ENCODE measurements at regions not wholly inside any gene's neighbourhood (a gene's known extent, or its start where the extent isn't known, plus 50 kb on each side); places are given as distances from the start of the nearest gene placed in this dataset.
"Not testable (repeated sequence)": the region's sequence is repeated elsewhere in the genome, so short reads cannot be mapped to it uniquely, and the experiment has no call there.

- TF ChIP-seq YY1 (IDR thresholded peaks at IDR 0.05; ENCODE audit: insufficient read depth, insufficient read length) (no peak), SUZ12 (IDR thresholded peaks at IDR 0.05; ENCODE audit: extremely low read depth, insufficient read depth, insufficient read length) (no peak), ZNF274 (IDR thresholded peaks at IDR 0.05; ENCODE audit: low read depth, low read length) (no peak)
- H3K9me3 ChIP-seq (ENCODE audit: insufficient read depth, low read length) = no peaks in the 10 kb centered on the region
- H3K27me3 ChIP-seq (ENCODE audit: insufficient read depth, insufficient read length) = no peaks in the 10 kb centered on the region
Measured at GRCh38 chr1:38507563-38507962, 352.0 kb downstream of the RRAGC start.

GRCh38 chr1:38505944-38506343 lies 353.6 kb downstream of the RRAGC start:
- no peak for TF ChIP-seq ZNF274 (IDR thresholded peaks at IDR 0.05; ENCODE audit: low read depth, low read length)
- TF ChIP-seq YY1 (IDR thresholded peaks at IDR 0.05; ENCODE audit: insufficient read depth, insufficient read length) = no peak
- no peak for TF ChIP-seq SUZ12 (IDR thresholded peaks at IDR 0.05; ENCODE audit: extremely low read depth, insufficient read depth, insufficient read length)
- H3K36me3 ChIP-seq (ENCODE audit: insufficient read depth, insufficient read length, low read length) = no peaks in the 10 kb centered on the region

More at GRCh38 chr1:38507563-38507962, 352.0 kb downstream of the RRAGC start:
- Histone ChIP-seq H3K9ac (ENCODE audit: insufficient read length, low read depth) (no peak overlapping the region), H3K36me3 (ENCODE audit: insufficient read depth, insufficient read length, low read length) (no peaks in the 10 kb centered on the region), H3K4me1 (ENCODE audit: insufficient read depth, insufficient read length) (peaks cover 4% of the 10 kb centered on the region), H3K4me3 (ENCODE audit: insufficient read length, low read depth) (no peak overlapping the region)
- no peak for DNase-seq (ENCODE audit: low read depth, low spot score)

GRCh38 chr1:38502758-38503157 lies 356.8 kb downstream of the RRAGC start:
- Histone ChIP-seq H3K36me3 (ENCODE audit: insufficient read depth, insufficient read length, low read length) (no peaks in the 10 kb centered on the region), H3K4me3 (ENCODE audit: insufficient read length, low read depth) (no peak overlapping the region), H3K27me3 (ENCODE audit: insufficient read depth, insufficient read length) (no peaks in the 10 kb centered on the region), H3K4me1 (ENCODE audit: insufficient read depth, insufficient read length) (no peaks in the 10 kb centered on the region), H3K9ac (ENCODE audit: insufficient read length, low read depth) (no peak overlapping the region), H3K9me3 (ENCODE audit: insufficient read depth, low read length) (no peaks in the 10 kb centered on the region)
- TF ChIP-seq YY1 (IDR thresholded peaks at IDR 0.05; ENCODE audit: insufficient read depth, insufficient read length) = no peak
- TF ChIP-seq SUZ12 (IDR thresholded peaks at IDR 0.05; ENCODE audit: extremely low read depth, insufficient read depth, insufficient read length) = no peak
- no peak for TF ChIP-seq ZNF274 (IDR thresholded peaks at IDR 0.05; ENCODE audit: low read depth, low read length)
- peak; percentile 40 for DNase-seq (ENCODE audit: low read depth, low spot score)

More at GRCh38 chr1:38505944-38506343, 353.6 kb downstream of the RRAGC start:
- H3K27me3 ChIP-seq (ENCODE audit: insufficient read depth, insufficient read length) = no peaks in the 10 kb centered on the region
- no peak for DNase-seq (ENCODE audit: low read depth, low spot score)
- H3K9ac ChIP-seq (ENCODE audit: insufficient read length, low read depth) = no peak overlapping the region
- H3K9me3 ChIP-seq (ENCODE audit: insufficient read depth, low read length) = no peaks in the 10 kb centered on the region
- no peak overlapping the region for H3K4me3 ChIP-seq (ENCODE audit: insufficient read length, low read depth)
- peaks cover 4% of the 10 kb centered on the region for H3K4me1 ChIP-seq (ENCODE audit: insufficient read depth, insufficient read length)

GRCh38 chr1:38500891-38501290 lies 358.7 kb downstream of the RRAGC start:
- no peak for DNase-seq (ENCODE audit: low read depth, low spot score)
- Histone ChIP-seq H3K9me3 (ENCODE audit: insufficient read depth, low read length) (no peaks in the 10 kb centered on the region), H3K27me3 (ENCODE audit: insufficient read depth, insufficient read length) (no peaks in the 10 kb centered on the region)

GRCh38 chr1:38500352-38500751 lies 359.2 kb downstream of the RRAGC start:
- no peak for TF ChIP-seq YY1 (IDR thresholded peaks at IDR 0.05; ENCODE audit: insufficient read depth, insufficient read length)
- TF ChIP-seq SUZ12 (IDR thresholded peaks at IDR 0.05; ENCODE audit: extremely low read depth, insufficient read depth, insufficient read length) = no peak
- no peak for TF ChIP-seq ZNF274 (IDR thresholded peaks at IDR 0.05; ENCODE audit: low read depth, low read length)

More at GRCh38 chr1:38500891-38501290, 358.7 kb downstream of the RRAGC start:
- Histone ChIP-seq H3K9ac (ENCODE audit: insufficient read length, low read depth) (no peak overlapping the region), H3K36me3 (ENCODE audit: insufficient read depth, insufficient read length, low read length) (no peaks in the 10 kb centered on the region), H3K4me3 (ENCODE audit: insufficient read length, low read depth) (no peak overlapping the region), H3K4me1 (ENCODE audit: insufficient read depth, insufficient read length) (no peaks in the 10 kb centered on the region)
- TF ChIP-seq ZNF274 (IDR thresholded peaks at IDR 0.05; ENCODE audit: low read depth, low read length) = no peak
- no peak for TF ChIP-seq SUZ12 (IDR thresholded peaks at IDR 0.05; ENCODE audit: extremely low read depth, insufficient read depth, insufficient read length)
- TF ChIP-seq YY1 (IDR thresholded peaks at IDR 0.05; ENCODE audit: insufficient read depth, insufficient read length) = no peak

GRCh38 chr1:38498686-38499085 lies 360.9 kb downstream of the RRAGC start:
- H3K27me3 ChIP-seq (ENCODE audit: insufficient read depth, insufficient read length) = no peaks in the 10 kb centered on the region
- H3K9ac ChIP-seq (ENCODE audit: insufficient read length, low read depth) = no peak overlapping the region
- no peak for DNase-seq (ENCODE audit: low read depth, low spot score)
- no peak for TF ChIP-seq SUZ12 (IDR thresholded peaks at IDR 0.05; ENCODE audit: extremely low read depth, insufficient read depth, insufficient read length)
- no peak for TF ChIP-seq ZNF274 (IDR thresholded peaks at IDR 0.05; ENCODE audit: low read depth, low read length)
- no peak for TF ChIP-seq YY1 (IDR thresholded peaks at IDR 0.05; ENCODE audit: insufficient read depth, insufficient read length)
- no peak overlapping the region for H3K4me3 ChIP-seq (ENCODE audit: insufficient read length, low read depth)
- no peaks in the 10 kb centered on the region for H3K9me3 ChIP-seq (ENCODE audit: insufficient read depth, low read length)
- H3K4me1 ChIP-seq (ENCODE audit: insufficient read depth, insufficient read length) = no peaks in the 10 kb centered on the region
- no peaks in the 10 kb centered on the region for H3K36me3 ChIP-seq (ENCODE audit: insufficient read depth, insufficient read length, low read length)

More at GRCh38 chr1:38500352-38500751, 359.2 kb downstream of the RRAGC start:
- DNase-seq (ENCODE audit: low read depth, low spot score) = no peak
- Histone ChIP-seq H3K27me3 (ENCODE audit: insufficient read depth, insufficient read length) (no peaks in the 10 kb centered on the region), H3K9ac (ENCODE audit: insufficient read length, low read depth) (no peak overlapping the region), H3K4me1 (ENCODE audit: insufficient read depth, insufficient read length) (no peaks in the 10 kb centered on the region), H3K4me3 (ENCODE audit: insufficient read length, low read depth) (no peak overlapping the region), H3K36me3 (ENCODE audit: insufficient read depth, insufficient read length, low read length) (no peaks in the 10 kb centered on the region), H3K9me3 (ENCODE audit: insufficient read depth, low read length) (no peaks in the 10 kb centered on the region)

- no peaks in the 10 kb centered on the region for H3K9me3 ChIP-seq (ENCODE audit: insufficient read depth, low read length)
- no peaks in the 10 kb centered on the region for H3K27me3 ChIP-seq (ENCODE audit: insufficient read depth, insufficient read length)
- H3K4me3 ChIP-seq (ENCODE audit: insufficient read length, low read depth) = no peak overlapping the region
- H3K4me1 ChIP-seq (ENCODE audit: insufficient read depth, insufficient read length) = no peaks in the 10 kb centered on the region
- no peak for TF ChIP-seq ZNF274 (IDR thresholded peaks at IDR 0.05; ENCODE audit: low read depth, low read length)
- TF ChIP-seq YY1 (IDR thresholded peaks at IDR 0.05; ENCODE audit: insufficient read depth, insufficient read length) = no peak
- TF ChIP-seq SUZ12 (IDR thresholded peaks at IDR 0.05; ENCODE audit: extremely low read depth, insufficient read depth, insufficient read length) = no peak
- no peak overlapping the region for H3K9ac ChIP-seq (ENCODE audit: insufficient read length, low read depth)
- no peak for DNase-seq (ENCODE audit: low read depth, low spot score)
- H3K36me3 ChIP-seq (ENCODE audit: insufficient read depth, insufficient read length, low read length) = no peaks in the 10 kb centered on the region
Measured at GRCh38 chr1:38497921-38498656, 361.5 kb downstream of the RRAGC start.

- not testable (repeated sequence) for H3K4me1 ChIP-seq (ENCODE audit: insufficient read depth, insufficient read length); H3K9ac ChIP-seq (ENCODE audit: insufficient read length, low read depth); H3K27me3 ChIP-seq (ENCODE audit: insufficient read depth, insufficient read length); H3K9me3 ChIP-seq (ENCODE audit: insufficient read depth, low read length); H3K36me3 ChIP-seq (ENCODE audit: insufficient read depth, insufficient read length, low read length); DNase-seq (ENCODE audit: low read depth, low spot score); H3K4me3 ChIP-seq (ENCODE audit: insufficient read length, low read depth)
Measured at GRCh38 chr1:38493306-38493705, 366.3 kb downstream of the RRAGC start.
